Fibroblast of skin of back (primary cell): ENCODE measurements at regions not wholly inside any gene's neighbourhood (a gene's known extent, or its start where the extent isn't known, plus 50 kb on each side); places are given as distances from the start of the nearest gene placed in this dataset.
A peak's percentile ranks its signal among the peaks of the same experiment; 100 is the strongest.

Experiments
- DNase-seq: peaks from one replicate; pipeline ENCODE4 v3.0.0-alpha.2; 2013

- DNase-seq: no peak
Measured at GRCh38 chrX:39938466-39938865, 159.3 kb downstream of the BCOR start.

GRCh38 chrX:39939678-39940077 lies 158.1 kb downstream of the BCOR start:
- DNase-seq: no peak

GRCh38 chrX:39941332-39941920 lies 156.3 kb downstream of the BCOR start:
- peak; percentile 75 for DNase-seq

DNA sequence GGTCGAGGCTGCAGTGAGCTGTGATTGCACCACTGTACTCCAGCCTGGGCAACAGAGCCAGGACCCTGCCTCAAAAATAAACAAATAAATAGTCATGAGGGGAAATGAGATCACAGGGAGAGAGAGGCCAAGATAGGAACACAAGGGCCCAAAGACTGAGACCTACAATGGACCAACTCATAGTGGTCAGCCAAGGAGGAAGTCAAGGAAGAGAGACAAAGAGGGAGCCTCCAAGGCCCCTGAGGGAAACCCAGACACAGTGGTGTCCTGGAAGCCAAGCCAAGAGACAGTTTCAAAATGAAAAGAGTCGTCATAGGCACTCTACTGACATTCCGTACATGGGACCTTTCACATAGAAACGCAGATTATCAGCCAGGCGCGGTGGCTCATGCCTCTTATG lies 153.3 kb downstream of the BCOR start:
- no peak for DNase-seq

DNA sequence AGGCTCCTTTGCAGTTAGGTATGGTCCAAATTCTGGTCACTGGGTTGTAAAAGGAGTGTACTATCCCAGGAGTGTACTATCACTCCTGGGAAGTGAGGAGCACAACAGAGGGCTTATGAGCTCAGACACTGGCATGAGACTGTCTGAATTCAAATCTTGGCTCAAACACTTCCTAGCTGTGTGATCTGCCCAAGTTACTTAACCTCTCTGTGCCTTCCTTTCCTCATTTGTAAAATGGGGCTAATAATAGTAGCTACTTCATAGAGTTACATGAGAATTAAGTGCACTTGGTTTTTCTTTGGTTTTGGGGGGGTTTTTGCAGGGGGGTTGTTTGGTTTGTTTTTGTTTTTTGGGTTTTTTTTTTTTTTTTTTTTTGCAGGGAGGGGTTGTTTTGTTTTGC lies 152.0 kb downstream of the BCOR start:
- DNase-seq: no peak

- DNase-seq: peak; percentile 94
Measured at GRCh38 chrX:39946822-39947221, 150.9 kb downstream of the BCOR start.

DNA sequence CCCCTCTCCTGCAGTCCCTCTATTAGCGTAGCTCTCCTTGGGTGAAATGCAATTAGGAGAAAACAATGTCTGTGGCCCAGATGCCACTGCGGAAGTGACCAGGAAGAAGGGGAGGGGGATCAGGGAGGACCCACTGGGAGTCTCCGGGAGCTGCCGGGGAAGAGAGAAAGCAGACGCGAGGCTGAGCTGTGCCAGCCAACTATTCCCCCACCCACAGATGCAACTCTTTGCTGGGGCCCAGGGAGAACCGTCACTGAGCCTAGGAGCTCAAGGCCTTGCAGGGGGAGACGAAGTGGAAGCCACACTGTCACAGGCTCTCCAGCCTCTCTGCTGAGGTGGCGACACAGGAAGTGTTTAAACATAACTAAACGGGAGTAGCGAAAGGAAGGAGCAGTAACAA lies 149.2 kb downstream of the BCOR start:
- no peak for DNase-seq

DNA sequence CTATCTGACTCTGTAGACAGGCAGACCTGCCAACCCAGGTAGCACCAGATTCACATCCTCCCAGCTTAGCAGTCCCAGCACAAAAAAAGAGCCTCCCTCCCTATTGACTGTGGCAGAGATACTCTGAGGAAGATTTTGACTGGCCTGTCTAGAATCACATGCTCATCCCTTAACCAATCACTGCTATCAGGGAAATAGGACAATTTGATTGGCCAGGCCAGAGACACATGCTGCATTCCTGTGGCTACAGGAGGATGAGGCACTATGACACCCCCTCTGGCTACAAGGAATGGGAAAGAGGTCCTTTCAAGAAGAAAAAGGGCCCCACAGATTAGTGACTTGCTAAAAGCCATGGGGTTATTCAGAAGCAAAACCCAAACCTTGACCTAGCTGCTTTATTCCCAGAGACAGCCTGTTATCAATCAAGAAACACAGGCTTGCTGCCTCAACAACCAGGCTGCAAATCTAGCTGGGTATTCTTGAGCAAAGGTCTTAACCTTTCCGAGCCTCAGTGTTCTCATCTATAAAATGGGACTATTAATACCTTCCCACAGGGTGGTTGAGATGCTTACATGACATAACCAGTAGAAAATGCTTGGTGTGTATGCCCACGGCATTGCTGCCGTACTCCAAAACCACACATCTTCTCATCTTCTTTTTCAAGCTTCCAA lies 147.6 kb downstream of the BCOR start:
- DNase-seq: peak; percentile 49

- DNase-seq: no peak
Measured at GRCh38 chrX:39952989-39953388, 144.8 kb downstream of the BCOR start.

DNA sequence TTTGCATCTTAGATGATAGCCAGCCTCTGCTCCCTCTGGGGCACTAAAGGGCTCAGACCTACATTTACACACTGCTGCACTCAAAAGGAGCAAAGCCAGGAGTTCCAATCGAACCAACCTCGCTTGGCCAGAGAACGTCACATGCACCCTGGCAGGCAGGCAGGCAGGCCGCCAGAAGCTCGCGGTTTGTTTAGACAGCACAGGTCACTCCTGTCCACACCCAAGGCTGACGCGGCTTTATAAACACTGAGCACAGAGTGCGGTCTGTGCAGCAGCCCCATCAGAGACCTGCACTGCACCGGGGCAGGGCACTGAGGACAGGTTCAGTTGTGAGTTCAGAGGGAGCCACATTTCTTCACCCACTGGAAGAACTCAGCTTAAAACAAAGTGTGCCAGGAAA lies 143.9 kb downstream of the BCOR start:
- peak; percentile 79 for DNase-seq

- DNase-seq: no peak
Measured at GRCh38 chrX:39954851-39955250, 142.9 kb downstream of the BCOR start.

DNA sequence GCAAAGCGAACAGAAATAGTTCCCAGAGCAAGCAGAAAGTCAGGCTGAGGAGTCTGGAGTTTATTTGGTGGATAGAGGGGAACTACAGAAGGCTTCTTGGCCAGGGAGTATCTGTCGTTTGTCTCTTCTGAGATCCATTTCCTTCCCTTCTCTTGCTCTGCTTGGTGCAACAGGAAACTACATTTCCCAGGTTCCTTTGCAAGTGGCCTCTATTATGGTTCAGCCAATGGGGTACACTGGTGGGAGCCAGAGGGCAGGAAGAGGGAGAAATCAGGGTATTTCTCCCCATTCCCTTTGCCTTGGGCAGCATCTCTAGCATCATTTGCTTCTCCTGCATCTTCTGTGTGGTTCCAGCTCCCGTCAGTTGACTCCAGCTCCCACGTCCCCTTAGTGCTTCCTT lies 142.1 kb downstream of the BCOR start:
- DNase-seq: peak; percentile 27

DNA sequence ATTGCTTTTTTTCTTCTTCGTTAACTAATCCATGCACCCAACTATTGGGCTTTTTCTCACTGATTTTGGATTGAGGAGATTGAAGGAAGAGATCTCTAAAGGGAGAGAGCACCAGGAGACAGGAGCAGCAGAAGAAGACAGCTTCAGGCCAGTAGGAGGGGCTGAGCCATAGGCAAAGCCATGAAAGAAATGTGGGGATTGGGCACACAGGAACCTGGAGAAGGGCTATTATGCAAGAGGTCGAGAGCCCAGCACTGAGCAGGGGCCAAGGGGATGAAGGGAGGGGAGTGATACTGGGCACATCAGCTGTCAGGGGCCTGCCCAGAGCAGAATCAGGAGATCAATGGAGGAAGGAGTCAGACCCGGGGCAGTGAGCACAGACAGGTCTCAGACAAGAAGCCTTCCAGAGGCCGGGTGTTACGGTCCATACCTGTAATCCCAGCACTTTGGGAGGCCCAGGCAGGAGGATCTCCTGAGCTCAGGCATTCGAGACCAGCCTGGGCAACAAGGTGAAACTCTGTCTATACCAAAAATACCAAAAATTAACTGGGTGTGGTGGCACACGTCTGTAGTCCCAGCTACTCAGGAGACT lies 140.9 kb downstream of the BCOR start:
- DNase-seq: no peak

DNA sequence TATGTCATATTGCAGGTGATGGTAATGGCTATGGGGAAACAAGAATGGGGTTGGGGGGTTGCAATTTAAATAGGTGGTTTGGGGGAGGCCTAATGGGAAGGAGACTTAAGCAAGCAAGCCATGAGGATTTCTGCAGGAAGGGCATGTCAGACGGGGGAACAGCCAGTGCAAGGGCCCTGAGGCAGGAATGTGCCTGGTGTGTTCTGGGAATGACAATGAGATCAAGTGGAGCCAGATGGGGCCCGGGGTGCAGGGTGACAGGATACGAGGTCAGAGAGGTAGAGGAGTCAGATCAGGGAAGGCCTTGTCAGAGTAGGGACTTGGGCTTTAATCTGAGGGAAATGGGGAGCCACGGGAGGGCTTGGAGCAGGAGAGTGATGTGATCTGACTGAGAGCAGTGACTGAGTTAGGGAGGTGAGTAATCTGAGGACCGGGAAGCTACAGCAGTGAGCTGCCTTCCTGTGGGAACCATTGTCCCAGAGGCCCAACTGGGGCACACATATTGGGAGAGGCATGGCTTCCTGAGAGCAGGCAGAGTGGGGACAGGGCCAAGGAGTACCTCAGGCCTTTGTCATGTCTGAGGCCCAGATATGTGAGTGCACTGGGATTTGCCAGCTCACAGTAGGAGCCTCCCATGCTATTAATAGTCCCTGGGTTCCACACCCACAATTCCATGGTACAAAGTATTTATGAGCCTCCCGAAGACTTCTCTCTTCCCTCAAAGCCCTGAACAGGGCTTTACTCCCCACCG lies 139.8 kb downstream of the BCOR start:
- DNase-seq: peak; percentile 93

- DNase-seq: no peak
Measured at GRCh38 chrX:39958850-39959249, 138.9 kb downstream of the BCOR start.

GRCh38 chrX:39960219-39960618 lies 137.5 kb downstream of the BCOR start:
- no peak for DNase-seq

DNA sequence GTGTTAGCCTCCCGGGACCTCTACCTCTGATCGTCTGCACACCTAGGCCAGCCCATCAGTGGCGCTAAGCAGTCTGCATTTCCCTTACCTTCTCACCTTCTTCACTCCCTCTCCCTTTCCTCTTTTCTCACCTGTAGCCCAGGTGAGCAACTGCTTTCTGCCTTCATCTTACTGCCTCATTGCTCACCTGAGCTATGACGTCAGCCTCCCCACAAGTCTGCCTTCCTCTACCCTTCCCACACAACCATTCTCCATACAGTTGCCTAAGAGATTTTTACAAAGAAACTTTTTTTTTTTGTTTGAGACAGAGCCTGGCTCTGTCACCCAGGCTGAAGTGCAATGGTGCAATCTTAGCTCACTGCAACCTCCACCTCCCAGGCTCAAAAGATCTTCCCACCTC lies 136.3 kb downstream of the BCOR start:
- no peak for DNase-seq

- DNase-seq: no peak
Measured at GRCh38 chrX:39965051-39965573, 132.6 kb downstream of the BCOR start.

GRCh38 chrX:39966176-39966575 lies 131.6 kb downstream of the BCOR start:
- DNase-seq: no peak

DNA sequence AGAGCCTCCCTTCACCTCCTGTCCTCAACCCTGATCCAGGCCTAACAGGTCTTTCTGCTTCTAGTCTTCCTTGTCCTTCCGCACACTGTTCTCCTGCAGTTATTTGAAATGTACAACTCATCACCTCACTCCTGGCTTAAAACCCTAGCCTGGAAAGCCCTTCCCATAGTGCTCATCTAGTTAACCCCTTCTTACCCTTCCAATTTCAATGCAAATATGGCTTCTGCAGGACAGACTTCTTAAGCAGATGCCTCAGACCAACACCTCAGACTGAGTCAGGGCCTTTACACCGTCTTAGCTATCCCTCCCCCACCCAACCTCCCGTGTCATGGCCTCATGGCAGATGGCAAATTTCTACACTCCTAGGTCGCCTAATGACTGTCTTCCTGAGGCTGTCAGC lies 130.4 kb downstream of the BCOR start:
- DNase-seq: no peak

GRCh38 chrX:39969099-39969818 lies 128.5 kb downstream of the BCOR start:
- no peak for DNase-seq

- DNase-seq: no peak
Measured at GRCh38 chrX:39969819-39970504, 127.8 kb downstream of the BCOR start.
